ENCODE measurements at regions not wholly inside any gene's neighbourhood (a gene's known extent, or its start where the extent isn't known, plus 50 kb on each side); places are given as distances from the start of the nearest gene placed in this dataset.

GRCh38 chrX:22541926-22542325 lies 269.2 kb downstream of the CBLL2 start:
- H3K9me3 ChIP-seq (replicated peaks; ENCODE audit: insufficient read depth, low read length): no peaks in the 10 kb centered on the region
- H4K20me1 ChIP-seq (ENCODE audit: insufficient read depth, low read length): no peaks in the 10 kb centered on the region
- H3K4me1 ChIP-seq (ENCODE audit: low read length): no peaks in the 10 kb centered on the region
- no peaks in the 10 kb centered on the region for H3K27me3 ChIP-seq (replicated peaks; ENCODE audit: insufficient read depth, low read length)
- no peak overlapping the region for H2AFZ ChIP-seq (ENCODE audit: low read length)
- DNase-seq: no peak
- TF ChIP-seq EZH2 (optimal IDR thresholded peaks at IDR 0.05; ENCODE audit: low read depth, low read length) (no peak), EZH2phosphoT487 (IDR thresholded peaks at IDR 0.05; ENCODE audit: low read length) (no peak), CTCF (IDR thresholded peaks at IDR 0.05; ENCODE audit: low read length) (no peak)
- no peak overlapping the region for H3K4me2 ChIP-seq (ENCODE audit: low read depth, low read length)
- H3K36me3 ChIP-seq (replicated peaks; ENCODE audit: insufficient read depth, low read length): no peaks in the 10 kb centered on the region
- no peaks in the 10 kb centered on the region for H3K9me2 ChIP-seq (replicated peaks; ENCODE audit: insufficient read depth, low read length)
- H3K4me3 ChIP-seq (ENCODE audit: low read length): no peak overlapping the region
- no peaks in the 10 kb centered on the region for H3F3A ChIP-seq (ENCODE audit: insufficient read depth, low read length)
- no peak overlapping the region for H3K27ac ChIP-seq (ENCODE audit: low read length)
- no peaks in the 10 kb centered on the region for H3K79me2 ChIP-seq (ENCODE audit: low read length)
- H3K9ac ChIP-seq (ENCODE audit: low read length): no peak overlapping the region

- DNase-seq: no peak
- H3K36me3 ChIP-seq (replicated peaks; ENCODE audit: insufficient read depth, low read length): no peaks in the 10 kb centered on the region
- no peaks in the 10 kb centered on the region for H3K4me1 ChIP-seq (ENCODE audit: low read length)
- TF ChIP-seq EZH2 (optimal IDR thresholded peaks at IDR 0.05; ENCODE audit: low read depth, low read length) (no peak), CTCF (IDR thresholded peaks at IDR 0.05; ENCODE audit: low read length) (no peak), EZH2phosphoT487 (IDR thresholded peaks at IDR 0.05; ENCODE audit: low read length) (no peak)
- no peaks in the 10 kb centered on the region for H4K20me1 ChIP-seq (ENCODE audit: insufficient read depth, low read length)
- H3F3A ChIP-seq (ENCODE audit: insufficient read depth, low read length): no peaks in the 10 kb centered on the region
- no peak overlapping the region for H3K27ac ChIP-seq (ENCODE audit: low read length)
- H3K4me2 ChIP-seq (ENCODE audit: low read depth, low read length): no peak overlapping the region
- H3K27me3 ChIP-seq (replicated peaks; ENCODE audit: insufficient read depth, low read length): no peaks in the 10 kb centered on the region
- no peak overlapping the region for H2AFZ ChIP-seq (ENCODE audit: low read length)
- no peak overlapping the region for H3K9ac ChIP-seq (ENCODE audit: low read length)
- no peaks in the 10 kb centered on the region for H3K9me2 ChIP-seq (replicated peaks; ENCODE audit: insufficient read depth, low read length)
- H3K79me2 ChIP-seq (ENCODE audit: low read length): no peaks in the 10 kb centered on the region
- H3K9me3 ChIP-seq (replicated peaks; ENCODE audit: insufficient read depth, low read length): no peaks in the 10 kb centered on the region
- H3K4me3 ChIP-seq (ENCODE audit: low read length): no peak overlapping the region
These were observed 269.9 kb downstream of the CBLL2 start for GRCh38 chrX:22542641-22543040.

GRCh38 chrX:22559506-22559905 lies 286.8 kb downstream of the CBLL2 start:
- Histone ChIP-seq H4K20me1 (ENCODE audit: insufficient read depth, low read length) (no peaks in the 10 kb centered on the region), H3K4me3 (ENCODE audit: low read length) (no peak overlapping the region), H3K4me1 (ENCODE audit: low read length) (no peaks in the 10 kb centered on the region), H3K9ac (ENCODE audit: low read length) (no peak overlapping the region), H3K27ac (ENCODE audit: low read length) (no peak overlapping the region), H3K36me3 (replicated peaks; ENCODE audit: insufficient read depth, low read length) (no peaks in the 10 kb centered on the region), H2AFZ (ENCODE audit: low read length) (no peak overlapping the region), H3K79me2 (ENCODE audit: low read length) (no peaks in the 10 kb centered on the region), H3K9me3 (replicated peaks; ENCODE audit: insufficient read depth, low read length) (no peaks in the 10 kb centered on the region), H3F3A (ENCODE audit: insufficient read depth, low read length) (no peaks in the 10 kb centered on the region), H3K27me3 (replicated peaks; ENCODE audit: insufficient read depth, low read length) (no peaks in the 10 kb centered on the region), H3K9me2 (replicated peaks; ENCODE audit: insufficient read depth, low read length) (no peaks in the 10 kb centered on the region), H3K4me2 (ENCODE audit: low read depth, low read length) (no peak overlapping the region)
- TF ChIP-seq EZH2phosphoT487 (IDR thresholded peaks at IDR 0.05; ENCODE audit: low read length) (no peak), CTCF (IDR thresholded peaks at IDR 0.05; ENCODE audit: low read length) (no peak), EZH2 (optimal IDR thresholded peaks at IDR 0.05; ENCODE audit: low read depth, low read length) (no peak)
- no peak for DNase-seq

Measured in MM.1S (cell line).